Astrocyte (in vitro differentiated cells and primary cell): ENCODE measurements at regions not wholly inside any gene's neighbourhood (a gene's known extent, or its start where the extent isn't known, plus 50 kb on each side); places are given as distances from the start of the nearest gene placed in this dataset.

ENCODE experiments used
- DNase-seq: peaks from one replicate; pipeline ENCODE4 v3.0.0-alpha.2; 2010; ENCODE audit warnings: low read depth
- FAIRE-seq: peaks from 2 replicates; lab custom pipeline; 2011; peaks lifted over from hg19 to GRCh38; lab: Jason Lieb, UNC
- H2AFZ ChIP-seq: 2 replicates; pipeline ENCODE4 v1.6.0; 2012; ENCODE audit warnings: low read depth, low read length, inconsistent platforms
- H3K27ac ChIP-seq: 2 replicates; pipeline ENCODE4 v1.5.1; 2011; ENCODE audit warnings: low read depth, low read length, inconsistent platforms
- H3K27me3 ChIP-seq: 2 replicates; pipeline ENCODE4 v1.6.0; 2011; ENCODE audit warnings: low read length, inconsistent platforms; ENCODE audit not compliant: insufficient read depth
- H3K36me3 ChIP-seq: 2 replicates; pipeline ENCODE4 v1.5.1; 2011; ENCODE audit warnings: low read length, inconsistent platforms; ENCODE audit not compliant: insufficient read depth
- H3K4me1 ChIP-seq: 2 replicates; pipeline ENCODE4 v1.5.1; 2011; ENCODE audit warnings: low read length, inconsistent platforms; ENCODE audit not compliant: insufficient read depth
- H3K4me2 ChIP-seq: 2 replicates; pipeline ENCODE4 v1.6.0; 2012; ENCODE audit warnings: low read length, inconsistent platforms
- H3K4me3 ChIP-seq: 2 replicates; pipeline ENCODE4 v1.5.1; 2011; ENCODE audit warnings: low read depth, mild to moderate bottlenecking, low read length, inconsistent platforms; ENCODE audit not compliant: insufficient read depth
- H3K79me2 ChIP-seq: 2 replicates; pipeline ENCODE4 v1.6.0; 2012; ENCODE audit warnings: mild to moderate bottlenecking, low read length, inconsistent platforms; ENCODE audit not compliant: insufficient read depth
- H3K9ac ChIP-seq: 2 replicates; pipeline ENCODE4 v1.6.0; 2012; ENCODE audit warnings: mild to moderate bottlenecking, low read length, inconsistent platforms
- H3K9me3 ChIP-seq: 2 replicates; pipeline ENCODE4 v1.5.1; 2012; ENCODE audit warnings: low read depth, mild to moderate bottlenecking, low read length, inconsistent platforms; ENCODE audit not compliant: insufficient read depth
- H4K20me1 ChIP-seq: 2 replicates; pipeline ENCODE4 v1.6.0; 2012; ENCODE audit warnings: low read length, inconsistent platforms; ENCODE audit not compliant: insufficient read depth
- H3K27ac Mint-ChIP-seq: one replicate; pipeline ENCODE4 v1.8.0; 2021; ENCODE audit warnings: mild to moderate bottlenecking, mixed read lengths; ENCODE audit not compliant: unreplicated experiment
- H3K27me3 Mint-ChIP-seq: one replicate; pipeline ENCODE4 v1.8.0; 2021; ENCODE audit warnings: low read depth, mixed read lengths; ENCODE audit not compliant: unreplicated experiment
- H3K36me3 Mint-ChIP-seq: one replicate; pipeline ENCODE4 v1.8.0; 2021; ENCODE audit warnings: low read depth, mixed read lengths; ENCODE audit not compliant: unreplicated experiment
- H3K4me1 Mint-ChIP-seq: one replicate; pipeline ENCODE4 v1.8.0; 2021; ENCODE audit warnings: low read depth, mixed read lengths; ENCODE audit not compliant: unreplicated experiment
- H3K4me3 Mint-ChIP-seq: one replicate; pipeline ENCODE4 v1.8.0; 2021; ENCODE audit warnings: mild to moderate bottlenecking, moderate library complexity, mixed read lengths; ENCODE audit not compliant: unreplicated experiment
- H3K9me3 Mint-ChIP-seq: one replicate; pipeline ENCODE4 v1.8.0; 2021; ENCODE audit warnings: mild to moderate bottlenecking, mixed read lengths; ENCODE audit not compliant: unreplicated experiment
- CTCF ChIP-seq: IDR thresholded peaks from 2 replicates; pipeline ENCODE4 v1.5.1; 2011; ENCODE audit warnings: low read depth, mild to moderate bottlenecking, inconsistent platforms, low read length, moderate library complexity; ENCODE audit not compliant: insufficient read depth
- EZH2 ChIP-seq: IDR thresholded peaks from 2 replicates; pipeline ENCODE4 v1.6.1; 2012; ENCODE audit warnings: mild to moderate bottlenecking, low read length, inconsistent platforms; ENCODE audit not compliant: insufficient read depth

GRCh38 chrX:68928401-68928800, 99.6 kb downstream of the EFNB1 start:
- H3K9me3 Mint-ChIP-seq: no peaks in the 10 kb centered on the region
- Histone ChIP-seq H3K27ac (no peak overlapping the region), H3K9me3 (no peaks in the 10 kb centered on the region), H4K20me1 (no peaks in the 10 kb centered on the region), H3K4me2 (no peak overlapping the region), H2AFZ (no peak overlapping the region), H3K9ac (no peak overlapping the region), H3K4me1 (peaks cover 13% of the 10 kb centered on the region), H3K27me3 (no peaks in the 10 kb centered on the region), H3K4me3 (no peak overlapping the region), H3K36me3 (no peaks in the 10 kb centered on the region), H3K79me2 (no peaks in the 10 kb centered on the region)
- DNase-seq (no peak), FAIRE-seq (no peak)
- H3K4me3 Mint-ChIP-seq: no peak overlapping the region
- peaks cover 9% of the 10 kb centered on the region for H3K4me1 Mint-ChIP-seq
- no peaks in the 10 kb centered on the region for H3K36me3 Mint-ChIP-seq
- TF ChIP-seq CTCF (no peak), EZH2 (no peak)
- no peak overlapping the region for H3K27ac Mint-ChIP-seq
- H3K27me3 Mint-ChIP-seq: peaks cover 7% of the 10 kb centered on the region

- Mint-ChIP-seq H3K9me3 (no peaks in the 10 kb centered on the region), H3K27ac (no peak overlapping the region)
These were observed 98.4 kb downstream of the EFNB1 start for GRCh38 chrX:68927178-68927577.

More at GRCh38 chrX:68927178-68927577, 98.4 kb downstream of the EFNB1 start:
- H3K4me1 ChIP-seq: peaks cover 13% of the 10 kb centered on the region
- DNase-seq: no peak
- no peak overlapping the region for H3K9ac ChIP-seq
- H3K79me2 ChIP-seq: no peaks in the 10 kb centered on the region
- H3K9me3 ChIP-seq: no peaks in the 10 kb centered on the region
- FAIRE-seq: no peak
- Mint-ChIP-seq H3K4me1 (peaks cover 9% of the 10 kb centered on the region), H3K27me3 (peaks cover 7% of the 10 kb centered on the region), H3K4me3 (no peak overlapping the region), H3K36me3 (no peaks in the 10 kb centered on the region)
- H3K27ac ChIP-seq: no peak overlapping the region
- H3K4me2 ChIP-seq: no peak overlapping the region
- no peaks in the 10 kb centered on the region for H3K36me3 ChIP-seq
- H4K20me1 ChIP-seq: no peaks in the 10 kb centered on the region
- no peaks in the 10 kb centered on the region for H3K27me3 ChIP-seq
- H3K4me3 ChIP-seq: no peak overlapping the region
- no peak overlapping the region for H2AFZ ChIP-seq
- TF ChIP-seq EZH2 (no peak), CTCF (no peak)
